WI38 (cell line): ENCODE measurements at regions not wholly inside any gene's neighbourhood (a gene's known extent, or its start where the extent isn't known, plus 50 kb on each side); places are given as distances from the start of the nearest gene placed in this dataset.

ENCODE experiments used
- H3K4me3 ChIP-seq: 2 replicates; pipeline ENCODE4 v1.5.1; 2011; ENCODE audit warnings: low read depth, mild to moderate bottlenecking, control low read depth, low read length
- CTCF ChIP-seq: IDR thresholded peaks from 2 replicates; pipeline ENCODE4 v1.5.1; 2012; ENCODE audit warnings: low read depth, mild to moderate bottlenecking, control low read depth, low read length

GRCh38 chr7:4552985-4553384 lies 129.1 kb upstream of the FOXK1 start:
- no peak overlapping the region for H3K4me3 ChIP-seq
- TF ChIP-seq CTCF = no peak

- no peak overlapping the region for H3K4me3 ChIP-seq
- TF ChIP-seq CTCF = no peak
Measured at GRCh38 chr7:4556868-4557793, 125.0 kb upstream of the FOXK1 start.

- no peak overlapping the region for H3K4me3 ChIP-seq
- no peak for TF ChIP-seq CTCF
Measured at GRCh38 chr7:4561795-4562194, 120.3 kb upstream of the FOXK1 start.

- H3K4me3 ChIP-seq = no peak overlapping the region
- no peak for TF ChIP-seq CTCF
Measured at GRCh38 chr7:4566714-4567113, 115.4 kb upstream of the FOXK1 start.

GRCh38 chr7:4574851-4575250 lies 107.2 kb upstream of the FOXK1 start:
- no peak overlapping the region for H3K4me3 ChIP-seq
- TF ChIP-seq CTCF = no peak

GRCh38 chr7:4575254-4575653 lies 106.8 kb upstream of the FOXK1 start:
- H3K4me3 ChIP-seq = no peak overlapping the region
- no peak for TF ChIP-seq CTCF
